ENCODE measurements at regions not wholly inside any gene's neighbourhood (a gene's known extent, or its start where the extent isn't known, plus 50 kb on each side); places are given as distances from the start of the nearest gene placed in this dataset.

DNA sequence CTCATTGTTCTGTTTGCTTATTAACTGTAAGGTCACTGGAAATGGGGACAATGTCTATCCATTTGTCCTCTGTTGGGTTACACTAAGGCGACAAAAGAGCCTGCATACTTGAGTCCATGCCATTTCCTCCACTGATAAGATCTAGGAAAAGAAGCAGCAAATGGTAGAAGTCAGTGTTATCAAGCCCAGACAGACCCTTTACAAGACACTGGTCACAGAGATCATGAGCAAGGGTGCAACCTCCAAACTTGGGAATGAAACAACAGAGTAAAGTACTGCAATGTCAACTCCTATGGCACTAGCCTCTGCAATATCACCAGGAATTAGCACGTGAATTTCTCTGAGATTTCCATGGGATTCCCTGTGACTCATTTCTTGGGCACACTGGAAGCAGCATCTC, 126.9 kb downstream of the ID4 start:
- no peak for DNase-seq (ENCODE audit: low read depth, low spot score)
- H3K4me3 ChIP-seq (ENCODE audit: low read length): no peak overlapping the region

DNA sequence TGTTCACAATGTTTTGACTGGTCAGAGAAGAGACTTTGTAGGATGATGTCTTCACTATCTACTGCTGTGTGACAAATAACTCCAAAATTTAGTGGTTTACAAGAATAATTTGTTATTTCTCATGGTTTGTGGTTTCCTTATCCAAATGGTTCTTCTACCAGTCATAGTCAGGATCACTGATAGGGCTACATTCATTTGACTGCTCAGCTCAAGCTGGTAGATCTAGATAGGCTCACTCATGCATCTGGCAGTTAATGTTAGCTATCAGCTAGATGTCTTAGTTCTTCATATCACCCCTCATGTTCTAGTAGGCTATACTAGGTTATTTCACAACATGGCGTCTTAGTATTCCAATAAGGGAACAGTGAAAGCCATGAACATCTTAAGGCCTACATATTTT, 131.0 kb downstream of the ID4 start:
- H3K4me3 ChIP-seq (ENCODE audit: low read length): no peak overlapping the region
- no peak for DNase-seq (ENCODE audit: low read depth, low spot score)

DNA sequence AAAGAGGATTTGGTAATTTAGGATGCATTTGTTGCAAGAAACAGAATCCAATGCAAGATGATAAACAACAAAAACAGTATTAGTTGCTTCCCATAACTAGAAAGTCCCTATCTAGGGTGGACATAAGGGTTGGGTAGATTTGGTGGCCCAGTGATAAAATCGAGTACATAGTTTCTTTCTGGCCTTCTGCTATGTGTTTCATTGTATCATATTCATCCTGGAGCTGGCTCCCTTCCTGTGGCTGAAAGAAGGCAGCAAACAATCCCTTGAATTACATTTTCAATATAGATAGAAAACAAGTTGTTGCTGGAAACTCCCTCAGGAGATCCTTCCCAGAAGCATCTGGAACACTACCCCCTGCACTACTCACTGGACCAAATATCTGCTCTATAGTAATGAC, 135.1 kb downstream of the ID4 start:
- no peak overlapping the region for H3K4me3 ChIP-seq (ENCODE audit: low read length)
- no peak for DNase-seq (ENCODE audit: low read depth, low spot score)

DNA sequence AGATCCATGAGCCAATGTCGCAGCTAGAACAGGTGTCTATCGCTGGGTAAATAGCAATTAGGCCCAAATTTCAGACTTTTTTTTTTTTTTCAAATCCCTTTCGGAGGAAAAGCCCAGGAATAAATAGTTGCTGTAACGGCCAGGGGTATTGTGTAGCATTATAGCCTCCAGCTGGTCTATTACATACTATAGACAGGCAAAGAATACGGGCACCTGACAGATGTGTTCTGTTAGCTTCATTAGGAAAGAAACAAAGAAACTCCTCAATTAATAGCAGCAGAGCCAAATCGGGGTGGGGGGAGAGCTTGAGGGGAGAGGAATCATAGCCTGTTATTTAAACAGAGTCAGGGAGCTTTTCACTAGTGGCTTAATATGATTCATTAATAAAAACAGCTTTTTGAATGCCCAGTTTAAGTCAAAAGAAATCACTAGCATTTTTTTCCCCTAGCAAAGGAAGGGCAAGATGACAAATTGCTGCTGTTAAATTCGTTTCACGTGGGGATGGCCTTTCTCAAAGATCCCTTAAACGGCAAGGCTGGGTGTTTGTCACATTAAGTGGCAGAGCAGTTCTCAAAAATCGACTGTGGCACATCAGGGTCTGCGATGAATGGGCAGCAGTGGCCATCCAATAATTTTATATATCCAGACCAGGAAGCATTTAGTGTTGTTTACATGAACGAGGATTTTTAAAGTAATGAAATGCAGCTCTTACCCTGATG, 139.4 kb downstream of the ID4 start:
- no peak for DNase-seq (ENCODE audit: low read depth, low spot score)
- H3K4me3 ChIP-seq (ENCODE audit: low read length): no peak overlapping the region

DNA sequence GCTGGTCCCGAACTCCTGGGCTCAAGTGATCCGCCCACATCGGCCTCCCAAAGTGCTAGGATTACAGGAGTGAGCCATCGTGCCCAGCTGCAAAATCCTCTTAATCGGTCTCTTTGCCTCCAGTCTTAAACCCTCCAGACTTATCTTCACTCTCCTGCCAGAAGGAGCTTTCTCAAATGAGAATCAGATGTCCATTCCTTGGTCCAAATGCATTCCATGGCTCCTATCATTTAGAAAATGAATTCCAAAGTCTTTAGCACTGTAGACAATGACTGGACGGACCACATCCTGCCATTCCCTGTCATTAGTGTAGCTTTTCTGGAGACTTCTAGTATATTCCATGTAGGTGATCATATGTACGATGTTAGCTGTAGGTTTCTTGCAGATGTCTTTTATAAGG, 141.9 kb downstream of the ID4 start:
- DNase-seq (ENCODE audit: low read depth, low spot score): no peak
- H3K4me3 ChIP-seq (ENCODE audit: low read length): no peak overlapping the region

DNA sequence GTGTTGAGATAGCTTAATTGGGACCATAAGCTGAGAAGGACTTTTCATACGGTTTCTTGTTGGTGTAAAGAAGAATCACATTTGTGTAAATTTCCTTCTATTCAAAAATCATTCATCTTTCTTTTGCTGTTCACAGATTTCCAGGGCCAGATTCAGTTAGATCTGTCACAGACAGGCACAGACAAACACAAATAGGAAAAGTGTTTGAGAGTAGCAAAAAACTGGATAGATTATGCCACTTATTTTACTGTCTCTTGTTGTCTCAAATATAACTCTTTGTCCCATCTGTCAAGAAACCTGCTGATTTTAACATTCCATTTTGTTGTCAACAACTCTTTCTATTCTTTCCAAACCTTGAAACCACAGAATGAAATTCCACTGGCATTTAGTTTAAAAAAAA, 142.8 kb downstream of the ID4 start:
- DNase-seq (ENCODE audit: low read depth, low spot score): no peak
- no peak overlapping the region for H3K4me3 ChIP-seq (ENCODE audit: low read length)

DNA sequence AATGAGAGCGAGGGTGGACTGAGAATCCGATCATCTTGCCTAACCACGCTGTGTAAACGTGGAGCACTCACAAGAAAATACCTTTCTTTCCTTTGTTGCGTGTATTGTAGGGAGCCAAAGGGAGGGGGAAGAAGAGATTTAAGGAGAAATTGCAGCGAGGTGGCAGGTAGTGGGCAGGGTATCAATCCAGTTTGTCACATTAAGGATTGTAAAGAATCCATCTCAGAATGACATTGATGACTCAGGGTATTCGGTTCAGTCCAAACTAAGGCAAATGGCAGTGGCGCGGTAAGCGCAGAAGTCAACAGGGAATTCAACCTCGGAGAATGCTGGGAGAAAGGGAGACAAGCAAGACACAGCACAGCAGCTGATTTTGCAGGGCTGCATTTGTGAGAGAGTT, 146.2 kb downstream of the ID4 start:
- no peak for DNase-seq (ENCODE audit: low read depth, low spot score)
- H3K4me3 ChIP-seq (ENCODE audit: low read length): no peak overlapping the region

DNA sequence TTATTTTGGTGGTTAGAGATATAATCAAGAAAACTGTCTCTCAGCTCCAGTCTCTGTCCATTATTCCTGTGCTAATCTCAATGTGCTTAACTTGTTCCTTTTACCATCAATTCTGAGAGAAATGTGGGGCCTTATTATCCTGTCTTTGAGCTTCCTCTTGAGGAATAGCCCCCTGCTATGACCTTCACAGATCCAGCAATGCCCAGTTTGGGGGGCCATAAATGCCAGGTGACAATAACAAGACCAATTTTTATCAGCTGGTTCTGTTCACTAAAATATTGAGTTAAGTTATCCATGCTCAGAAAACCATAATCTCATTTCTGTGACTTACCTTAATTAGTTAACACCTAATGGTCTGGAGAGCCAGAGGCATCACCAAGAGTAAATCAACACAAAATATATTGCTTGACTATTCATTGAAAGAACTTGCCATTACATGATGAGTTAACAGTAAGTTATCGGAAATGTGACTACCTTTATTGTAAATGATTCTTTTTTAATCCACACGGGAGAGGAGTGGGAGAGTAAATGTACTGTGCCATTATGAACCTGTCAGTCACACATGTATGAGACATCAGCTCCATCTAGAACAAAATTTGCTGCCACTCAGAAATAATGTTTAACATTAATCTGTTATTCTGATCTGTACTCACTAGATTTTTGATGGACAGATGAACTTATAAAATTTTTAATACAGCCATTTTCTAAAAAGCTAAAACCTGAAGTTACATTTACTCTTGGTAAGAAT, 149.7 kb downstream of the ID4 start:
- no peak overlapping the region for H3K4me3 ChIP-seq (ENCODE audit: low read length)
- no peak for DNase-seq (ENCODE audit: low read depth, low spot score)

DNA sequence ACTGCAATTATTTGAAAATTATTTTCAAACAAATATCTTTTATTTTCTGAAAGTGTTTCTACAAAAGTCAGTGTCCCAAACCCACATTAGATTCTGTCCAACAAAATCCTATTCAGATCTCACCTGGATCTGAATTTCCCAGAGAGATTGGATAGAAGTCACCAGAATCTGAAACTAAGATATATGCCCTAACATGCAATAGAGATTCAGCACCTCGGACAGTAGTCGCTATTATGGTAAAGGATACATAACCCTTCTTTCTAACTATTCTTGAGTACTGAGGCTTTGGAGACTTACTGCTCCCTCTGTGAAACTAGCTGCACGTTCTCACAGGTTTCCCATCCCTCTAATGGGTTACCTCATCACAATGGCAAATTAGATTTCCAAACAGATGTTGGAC, 151.4 kb downstream of the ID4 start:
- no peak overlapping the region for H3K4me3 ChIP-seq (ENCODE audit: low read length)
- peak; percentile 28 for DNase-seq (ENCODE audit: low read depth, low spot score)

DNA sequence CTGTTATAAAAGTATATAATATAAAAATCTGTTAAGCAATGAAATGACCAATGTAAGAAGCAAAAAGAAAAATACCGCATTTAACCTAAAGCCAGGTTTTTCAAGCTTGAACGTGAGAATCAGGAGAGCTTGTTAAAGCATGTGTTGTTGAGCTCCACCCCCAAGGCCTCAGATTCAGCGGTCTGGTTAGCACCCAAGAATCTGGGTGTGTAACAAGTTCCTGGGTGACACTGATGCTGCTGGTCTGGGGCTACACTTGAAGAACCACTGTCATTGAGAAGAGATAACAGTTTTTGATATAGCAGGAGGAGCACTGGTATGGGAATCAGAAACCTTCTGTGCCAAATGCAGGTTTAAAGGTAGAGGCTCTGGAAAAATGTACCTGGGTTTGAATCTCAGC, 154.0 kb downstream of the ID4 start:
- DNase-seq (ENCODE audit: low read depth, low spot score): no peak
- H3K4me3 ChIP-seq (ENCODE audit: low read length): no peak overlapping the region

DNA sequence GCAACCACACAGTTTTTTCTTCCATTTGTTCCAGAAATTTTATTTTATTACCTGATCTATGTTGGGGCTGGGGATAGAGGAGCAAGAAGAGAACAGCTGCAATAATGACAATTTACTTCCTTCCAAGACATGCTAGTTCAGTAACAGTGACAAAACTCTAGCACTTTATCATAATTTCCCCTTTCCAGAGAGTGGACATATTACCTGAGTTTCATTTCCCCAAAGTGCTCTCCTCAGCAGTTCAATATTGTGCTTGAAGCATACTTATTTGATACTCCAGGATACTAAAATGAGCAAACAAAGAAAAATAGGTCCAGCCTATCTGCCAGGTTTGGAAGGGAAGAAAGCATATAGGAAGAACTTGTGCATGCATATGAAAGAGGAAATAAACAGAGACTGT, 157.7 kb downstream of the ID4 start:
- H3K4me3 ChIP-seq (ENCODE audit: low read length): no peak overlapping the region
- no peak for DNase-seq (ENCODE audit: low read depth, low spot score)

DNA sequence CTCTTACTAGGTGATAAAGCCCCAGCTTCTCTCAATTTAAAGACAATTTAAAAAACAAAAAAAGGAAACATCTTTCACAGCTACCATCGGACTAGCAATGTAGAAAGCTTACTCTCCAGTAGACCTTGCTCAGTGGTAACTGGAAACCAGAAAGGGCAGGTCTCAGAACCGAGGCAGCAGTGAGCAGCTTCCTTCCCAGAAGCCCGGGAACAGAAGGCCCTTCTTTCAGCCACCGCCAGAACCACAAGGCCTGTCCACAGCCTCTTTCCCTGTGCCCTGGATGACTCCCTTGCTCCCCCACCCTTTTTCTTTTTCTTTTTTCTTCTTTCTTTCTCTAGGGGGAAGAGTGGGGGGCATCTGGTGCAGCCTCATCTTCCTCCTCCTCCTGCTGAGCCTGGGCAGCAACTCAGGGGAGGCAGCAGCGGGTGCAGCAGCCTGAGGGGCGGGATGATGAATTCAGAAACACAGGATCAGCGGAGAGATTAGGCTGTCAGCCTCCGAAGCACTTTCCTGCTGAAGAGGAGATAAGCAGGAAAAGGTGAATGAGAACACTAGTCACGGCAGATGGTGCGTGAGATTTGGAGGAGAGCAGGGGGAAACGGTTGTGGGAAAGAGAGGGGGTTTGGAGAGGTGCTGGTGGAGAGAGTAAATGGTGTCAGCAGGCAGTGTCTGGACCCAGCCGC, 158.5 kb downstream of the ID4 start:
- H3K4me3 ChIP-seq (ENCODE audit: low read length): no peak overlapping the region
- no peak for DNase-seq (ENCODE audit: low read depth, low spot score)

DNA sequence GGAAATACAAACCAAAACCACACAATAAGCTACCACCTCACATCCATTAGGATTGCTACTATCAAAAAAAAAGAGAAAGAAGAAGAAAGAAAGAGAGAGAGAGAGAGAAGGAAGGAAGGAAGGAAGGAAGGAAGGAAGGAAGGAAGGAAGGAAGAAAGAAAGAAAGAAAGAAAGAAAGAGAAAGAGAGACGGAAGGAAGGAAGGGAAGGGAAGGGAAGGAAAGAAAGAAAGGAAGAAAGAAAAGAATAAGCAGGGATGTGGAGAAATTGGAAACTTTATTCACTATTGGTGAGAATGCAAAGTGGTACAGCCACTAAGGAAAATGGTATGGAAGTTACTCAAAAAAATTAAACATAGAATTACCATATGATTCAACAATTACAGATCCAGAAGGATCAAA, 159.9 kb downstream of the ID4 start:
- no peak for DNase-seq (ENCODE audit: low read depth, low spot score)
- no peak overlapping the region for H3K4me3 ChIP-seq (ENCODE audit: low read length)

DNA sequence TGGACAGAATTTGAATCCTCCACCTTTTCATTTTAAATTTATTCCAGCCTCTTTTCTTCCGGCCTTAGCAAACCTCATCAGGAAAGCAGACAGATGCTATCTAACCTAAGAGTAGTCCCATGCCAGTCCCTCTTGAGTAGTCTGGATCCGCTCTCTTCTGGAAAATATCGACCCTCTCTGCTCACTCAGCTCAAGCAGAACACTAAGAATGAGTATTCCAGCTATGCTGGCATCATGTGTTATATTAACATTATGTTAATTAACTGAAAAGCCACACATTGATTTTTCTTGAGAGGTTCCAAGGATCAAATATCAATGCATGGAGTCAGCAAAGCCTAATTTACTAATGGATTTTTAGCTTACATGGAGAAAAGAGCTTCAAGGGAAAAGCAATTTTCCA, 161.4 kb downstream of the ID4 start:
- no peak for DNase-seq (ENCODE audit: low read depth, low spot score)
- no peak overlapping the region for H3K4me3 ChIP-seq (ENCODE audit: low read length)

DNA sequence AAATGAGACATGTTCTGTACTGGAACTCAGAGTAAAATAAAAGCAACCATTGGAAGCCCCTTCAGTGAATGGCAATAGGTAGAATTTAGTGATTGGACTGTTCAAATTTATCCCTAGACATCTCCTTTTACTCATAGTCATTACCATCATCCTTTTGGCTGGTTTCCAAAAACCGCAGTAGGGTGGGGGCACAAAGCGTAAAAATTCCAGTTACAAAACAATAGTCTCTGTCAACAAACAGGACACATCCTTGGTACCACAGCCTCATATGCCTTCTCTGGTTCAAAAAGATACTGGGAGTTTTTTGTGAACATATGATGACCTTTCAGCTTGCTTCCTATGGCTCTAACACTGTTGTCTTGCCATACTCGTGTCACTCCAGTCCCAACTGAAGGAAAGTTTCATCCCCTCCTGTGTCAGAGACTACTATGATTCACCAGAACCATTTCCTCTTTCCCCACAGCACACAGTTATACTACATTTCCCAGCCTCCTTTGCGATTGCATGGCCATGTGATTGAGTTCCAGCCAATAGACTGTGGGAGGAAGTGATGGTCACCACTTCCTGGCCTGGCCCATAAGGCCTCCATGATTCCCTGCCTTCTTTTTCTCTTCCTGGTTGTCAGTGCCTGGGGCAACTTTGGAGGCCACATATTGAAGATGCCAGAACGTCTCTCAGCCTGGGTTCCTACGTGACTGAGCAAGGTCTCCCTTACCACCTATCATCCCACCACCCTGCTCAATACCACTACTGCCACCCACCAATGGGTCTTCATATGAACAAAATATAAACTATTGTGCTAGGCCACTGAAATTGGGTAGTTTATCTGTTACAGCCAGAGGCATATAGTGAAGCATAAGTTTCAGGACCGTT, 162.4 kb downstream of the ID4 start:
- peak; percentile 28 for DNase-seq (ENCODE audit: low read depth, low spot score)

DNA sequence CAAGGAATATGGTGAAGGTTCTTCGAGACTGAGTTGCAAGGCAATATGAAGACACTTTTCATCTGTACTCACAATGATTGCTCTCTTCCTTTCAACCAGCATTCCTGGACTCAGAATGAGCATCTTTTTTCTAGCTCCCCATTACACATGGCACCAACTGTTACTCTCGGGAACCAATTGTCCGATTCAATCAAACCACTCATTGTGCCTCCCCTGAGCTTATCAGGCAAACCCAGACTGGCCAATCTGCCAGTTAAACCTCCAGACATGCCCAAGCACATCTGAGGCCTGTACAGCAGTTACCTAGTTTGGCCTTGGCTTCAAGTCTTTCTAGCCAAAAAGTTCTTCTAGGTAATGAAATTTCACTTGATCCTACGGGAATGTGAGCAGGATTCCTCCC, 164.1 kb downstream of the ID4 start:
- DNase-seq (ENCODE audit: low read depth, low spot score): no peak
- H3K4me3 ChIP-seq (ENCODE audit: low read length): no peak overlapping the region

More for the DNA sequence above, 162.4 kb downstream of the ID4 start:
- no peak overlapping the region for H3K4me3 ChIP-seq (ENCODE audit: low read length)

DNA sequence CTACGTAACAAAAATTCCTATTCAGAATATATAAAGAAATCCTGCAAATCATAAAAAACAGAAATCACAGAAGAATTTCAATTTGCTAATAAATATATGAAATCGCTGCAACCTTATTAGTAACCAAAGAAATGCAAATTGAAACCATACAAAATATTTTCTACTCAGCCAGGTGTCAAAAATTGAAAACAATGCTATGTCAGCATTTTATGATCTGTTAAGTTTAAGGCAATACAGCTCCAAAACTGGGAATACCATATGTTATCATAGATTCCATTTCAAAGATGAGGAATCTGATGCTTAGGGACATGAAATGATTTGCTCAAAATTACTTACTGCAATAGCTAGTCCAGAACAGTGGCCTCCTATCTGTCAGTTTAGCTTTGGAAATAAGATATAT, 168.9 kb downstream of the ID4 start:
- no peak overlapping the region for H3K4me3 ChIP-seq (ENCODE audit: low read length)
- no peak for DNase-seq (ENCODE audit: low read depth, low spot score)

DNA sequence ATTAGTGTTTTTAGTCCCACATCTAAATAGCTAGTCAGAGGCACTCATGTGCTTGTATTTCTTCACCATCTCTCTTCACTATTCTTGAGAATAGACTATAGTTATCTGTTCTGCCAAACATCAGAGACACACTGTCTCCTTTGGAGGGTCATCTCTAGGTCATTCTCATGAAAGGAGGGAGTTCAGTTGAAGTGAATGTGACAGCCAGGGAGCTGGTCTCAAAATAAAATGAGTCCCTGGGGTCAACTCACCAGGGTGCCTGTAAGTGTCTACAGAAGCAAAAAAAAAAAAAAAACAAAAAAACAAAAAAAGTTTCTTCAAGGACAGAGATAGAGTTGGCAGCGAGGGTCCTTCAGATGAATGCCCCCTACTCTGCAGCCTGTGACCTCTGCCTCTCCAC, 171.0 kb downstream of the ID4 start:
- DNase-seq (ENCODE audit: low read depth, low spot score): no peak
- H3K4me3 ChIP-seq (ENCODE audit: low read length): no peak overlapping the region

DNA sequence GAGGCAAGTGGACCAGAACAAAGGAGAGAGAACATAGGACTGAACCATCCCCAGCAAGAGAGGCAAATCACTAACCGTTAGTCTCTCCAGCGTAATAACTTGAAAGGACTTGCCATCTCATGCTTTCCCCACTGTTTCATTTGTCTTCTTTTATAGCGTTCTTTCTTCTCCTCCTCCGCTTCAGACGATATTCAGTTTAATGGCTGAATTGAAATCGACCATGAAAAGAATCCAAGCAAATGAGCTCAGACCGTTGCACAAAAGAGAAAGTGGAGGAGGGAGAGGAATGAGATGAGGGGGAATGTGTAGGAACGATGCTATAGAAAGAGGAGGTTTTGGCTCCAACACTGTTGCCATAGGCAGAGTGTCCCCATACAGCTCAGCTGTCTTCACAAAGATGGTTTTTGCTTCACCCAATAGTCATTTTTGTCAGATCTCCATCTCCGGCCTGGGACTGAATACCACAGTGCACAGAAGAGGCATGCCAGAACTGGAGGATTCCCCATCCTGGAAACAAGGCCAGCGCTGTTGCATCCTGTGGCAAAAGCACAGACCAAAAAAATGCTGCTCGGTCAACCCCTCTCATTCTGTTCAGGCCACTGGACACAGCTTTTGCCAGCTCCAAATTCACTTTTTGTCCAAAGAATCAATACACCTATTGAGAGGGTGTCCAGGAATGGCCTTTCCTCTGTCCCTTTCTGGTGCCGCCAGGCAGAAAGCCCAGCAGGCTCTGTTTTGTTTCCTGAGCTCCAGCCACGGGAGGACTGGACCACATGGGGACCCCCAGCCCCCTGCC, 176.1 kb downstream of the ID4 start:
- H3K4me3 ChIP-seq (ENCODE audit: low read length): no peak overlapping the region
- DNase-seq (ENCODE audit: low read depth, low spot score): no peak

All from Jurkat, Clone E6-1 (cell line).